Caco-2 (cell line): ENCODE measurements at regions not wholly inside any gene's neighbourhood (a gene's known extent, or its start where the extent isn't known, plus 50 kb on each side); places are given as distances from the start of the nearest gene placed in this dataset.

Experiments used
- BruUV-seq: library from RNA; stranded (reverse); fragments of 400-500 nt; replicated peaks from 2 replicates; lab custom pipeline; 2021; lab: Mats Ljungman, UMichigan
- CTCF ChIA-PET: fragments of 300-600 bp; sonication (Branson Sonifier 250); formaldehyde crosslinking; loops from one replicate; lab custom pipeline; 2022; ENCODE audit warnings: antibody characterized with exemption; lab: Charles Lee
- POLR2A ChIA-PET: fragments of 300-600 bp; sonication (Branson Sonifier 250); formaldehyde crosslinking; loops from one replicate; lab custom pipeline; 2022; ENCODE audit warnings: antibody characterized with exemption; lab: Charles Lee
- DNase-seq, 2 experiments: peaks; one replicate each; pipeline versions ENCODE4 v3.0.0 to v3.0.0-alpha.2; 2020 to 2022
- H3K27me3 ChIP-seq: replicated peaks from 2 replicates; pipeline ENCODE4 v1.6.0; 2011; ENCODE audit warnings: low read length; ENCODE audit not compliant: control insufficient read depth, insufficient read depth
- H3K36me3 ChIP-seq: 2 replicates; pipeline ENCODE4 v1.5.1; 2011; ENCODE audit warnings: low read length; ENCODE audit not compliant: control insufficient read depth, insufficient read depth
- H3K4me1 ChIP-seq: fragments of 250-450 bp; sonication (Bioruptor Pico); 2 replicates; pipeline ENCODE4 v1.5.1; 2020; ENCODE audit warnings: mild to moderate bottlenecking
- H3K4me3 ChIP-seq: 2 replicates; pipeline ENCODE4 v1.5.1; 2011; ENCODE audit warnings: low read depth, mild to moderate bottlenecking, control low read depth, low read length
- H3K9me3 ChIP-seq: fragments of 250-450 bp; sonication (Bioruptor Pico); 2 replicates; pipeline ENCODE4 v1.5.1; 2020; ENCODE audit warnings: mild to moderate bottlenecking, moderate library complexity
- H3K27ac Mint-ChIP-seq: one replicate; pipeline ENCODE4 v1.8.0; 2022; ENCODE audit warnings: mixed read lengths; ENCODE audit not compliant: unreplicated experiment
- H3K27me3 Mint-ChIP-seq: one replicate; pipeline ENCODE4 v1.8.0; 2022; ENCODE audit warnings: mixed read lengths; ENCODE audit not compliant: insufficient read depth, unreplicated experiment
- H3K36me3 Mint-ChIP-seq: one replicate; pipeline ENCODE4 v1.8.0; 2022; ENCODE audit warnings: mild to moderate bottlenecking, mixed read lengths; ENCODE audit not compliant: insufficient read depth, unreplicated experiment
- H3K4me1 Mint-ChIP-seq: one replicate; pipeline ENCODE4 v1.8.0; 2022; ENCODE audit warnings: low read depth, mixed read lengths; ENCODE audit not compliant: unreplicated experiment
- H3K4me3 Mint-ChIP-seq: one replicate; pipeline ENCODE4 v1.8.0; 2022; ENCODE audit warnings: mild to moderate bottlenecking, moderate library complexity, mixed read lengths; ENCODE audit not compliant: unreplicated experiment
- H3K9me3 Mint-ChIP-seq: one replicate; pipeline ENCODE4 v1.8.0; 2022; ENCODE audit warnings: mixed read lengths; ENCODE audit not compliant: unreplicated experiment
- CTCF ChIP-seq, 2 experiments: fragments of 200-600 bp in 1 of 2; IDR thresholded peaks; 1 replicate in 1 of 2; 2 replicates in 1 of 2; pipeline versions ENCODE4 v1.5.1 to v1.8.0; 2011 to 2022; ENCODE audit warnings: antibody characterized with exemption in 1 of 2, control low read depth in 1 of 2, inconsistent platforms in 1 of 2, low read depth in 1 of 2, low read length in 1 of 2, mild to moderate bottlenecking in 1 of 2, moderate library complexity in 1 of 2; ENCODE audit not compliant: insufficient read depth in 1 of 2, severe bottlenecking in 1 of 2, unreplicated experiment in 1 of 2
- intact Hi-C: fragments of 100-400 bp; cut with micrococcal nuclease; formaldehyde crosslinking; loops from one replicate; pipeline ENCODE4 v1.10.0; 2022; ENCODE audit not compliant: unreplicated experiment

- no peak overlapping the region for H3K4me3 Mint-ChIP-seq
Measured at GRCh38 chr2:60096556-60096955, 456.9 kb downstream of the BCL11A start.

GRCh38 chr2:60095903-60096302 lies 457.6 kb downstream of the BCL11A start:
- Histone ChIP-seq H3K36me3 (no peaks in the 10 kb centered on the region), H3K9me3 (no peaks in the 10 kb centered on the region; the same call in 1 of the 2 replicates), H3K4me1 (peaks cover 62% of the 10 kb centered on the region), H3K4me3 (no peak overlapping the region), H3K27me3 (no peaks in the 10 kb centered on the region)
- CTCF ChIA-PET: no interaction called here
- intact Hi-C loops: no loop called here
- H3K36me3 Mint-ChIP-seq: peaks cover 42% of the 10 kb centered on the region
- no peak for TF ChIP-seq CTCF (IDR thresholded peaks at IDR 0.05; ENCODE audit: insufficient read depth in 1 of 2, low read depth in 1 of 2, low read length in 1 of 2, severe bottlenecking in 1 of 2, unreplicated experiment in 1 of 2)
- H3K27me3 Mint-ChIP-seq: no peaks in the 10 kb centered on the region
- no TSS peak for BruUV-seq
- POLR2A ChIA-PET: no interaction called here
- H3K9me3 Mint-ChIP-seq: peaks cover 33% of the 10 kb centered on the region
- peaks cover 75% of the 10 kb centered on the region for H3K4me1 Mint-ChIP-seq
- H3K4me3 Mint-ChIP-seq: no peak overlapping the region
- DNase-seq: no peak
- peak overlapping the region; percentile 94 for H3K27ac Mint-ChIP-seq

More at GRCh38 chr2:60096556-60096955, 456.9 kb downstream of the BCL11A start:
- Histone ChIP-seq H3K27me3 (no peaks in the 10 kb centered on the region), H3K9me3 (no peaks in the 10 kb centered on the region; the same call in 1 of the 2 replicates), H3K4me3 (no peak overlapping the region), H3K4me1 (peaks cover 56% of the 10 kb centered on the region), H3K36me3 (no peaks in the 10 kb centered on the region)
- no TSS peak for BruUV-seq
- TF ChIP-seq CTCF (IDR thresholded peaks at IDR 0.05; ENCODE audit: insufficient read depth in 1 of 2, low read depth in 1 of 2, low read length in 1 of 2, severe bottlenecking in 1 of 2, unreplicated experiment in 1 of 2): no peak
- no peak for DNase-seq
- Mint-ChIP-seq H3K27me3 (no peaks in the 10 kb centered on the region), H3K9me3 (peaks cover 38% of the 10 kb centered on the region), H3K27ac (peak overlapping the region; percentile 94), H3K4me1 (peaks cover 69% of the 10 kb centered on the region), H3K36me3 (peaks cover 35% of the 10 kb centered on the region)
- POLR2A ChIA-PET: no interaction called here
- intact Hi-C loops: no loop called here
- CTCF ChIA-PET: no interaction called here

GRCh38 chr2:60095202-60095815 lies 458.1 kb downstream of the BCL11A start:
- no peak overlapping the region for H3K4me3 ChIP-seq
- H3K36me3 ChIP-seq: no peaks in the 10 kb centered on the region
- H3K9me3 ChIP-seq: no peaks in the 10 kb centered on the region; the same call in 1 of the 2 replicates
- ChIA-PET POLR2A (interaction anchor here (0.6 kb wide), 1 partner anchor 234 kb away, joined by 3 read pairs; no protein-coding TSS in a partner anchor), CTCF (no interaction called here)
- H3K27ac Mint-ChIP-seq: peak overlapping the region; percentile 94
- peaks cover 75% of the 10 kb centered on the region for H3K4me1 Mint-ChIP-seq
- no peak overlapping the region for H3K4me3 Mint-ChIP-seq
- no TSS peak for BruUV-seq
- H3K9me3 Mint-ChIP-seq: peaks cover 33% of the 10 kb centered on the region
- H3K36me3 Mint-ChIP-seq: peaks cover 42% of the 10 kb centered on the region
- no peak for TF ChIP-seq CTCF (IDR thresholded peaks at IDR 0.05; ENCODE audit: insufficient read depth in 1 of 2, low read depth in 1 of 2, low read length in 1 of 2, severe bottlenecking in 1 of 2, unreplicated experiment in 1 of 2)
- no peak for DNase-seq
- intact Hi-C loops: no loop called here
- H3K4me1 ChIP-seq: peaks cover 68% of the 10 kb centered on the region
- no peaks in the 10 kb centered on the region for H3K27me3 Mint-ChIP-seq
- no peaks in the 10 kb centered on the region for H3K27me3 ChIP-seq
